IPS-20b (cell line): ENCODE measurements at regions not wholly inside any gene's neighbourhood (a gene's known extent, or its start where the extent isn't known, plus 50 kb on each side); places are given as distances from the start of the nearest gene placed in this dataset.

Source experiments
- H3K27ac ChIP-seq: one replicate; pipeline ENCODE4 v1.5.1; 2013; ENCODE audit warnings: low read length
- H3K27me3 ChIP-seq: 2 replicates; pipeline ENCODE4 v1.6.1; 2013; ENCODE audit warnings: mild to moderate bottlenecking, low read length, inconsistent platforms; ENCODE audit not compliant: insufficient read depth
- H3K36me3 ChIP-seq: 2 replicates; pipeline ENCODE4 v1.6.1; 2013; ENCODE audit warnings: low read depth, mild to moderate bottlenecking, inconsistent platforms, low read length, moderate library complexity; ENCODE audit not compliant: insufficient read depth
- H3K4me1 ChIP-seq: 2 replicates; pipeline ENCODE4 v1.6.1; 2013; ENCODE audit warnings: mild to moderate bottlenecking, control low read depth, inconsistent platforms, low read length, moderate library complexity; ENCODE audit not compliant: insufficient read depth
- H3K4me3 ChIP-seq: 2 replicates; pipeline ENCODE4 v1.5.1; 2013; ENCODE audit warnings: mild to moderate bottlenecking, low read length, inconsistent platforms
- H3K9ac ChIP-seq: 2 replicates; pipeline ENCODE4 v1.6.1; 2013; ENCODE audit warnings: low read depth, mild to moderate bottlenecking, inconsistent platforms, low read length, moderate library complexity
- H3K9me3 ChIP-seq: 2 replicates; pipeline ENCODE4 v1.6.1; 2013; ENCODE audit warnings: mild to moderate bottlenecking, low read depth, low read length, inconsistent platforms; ENCODE audit not compliant: insufficient read depth

DNA sequence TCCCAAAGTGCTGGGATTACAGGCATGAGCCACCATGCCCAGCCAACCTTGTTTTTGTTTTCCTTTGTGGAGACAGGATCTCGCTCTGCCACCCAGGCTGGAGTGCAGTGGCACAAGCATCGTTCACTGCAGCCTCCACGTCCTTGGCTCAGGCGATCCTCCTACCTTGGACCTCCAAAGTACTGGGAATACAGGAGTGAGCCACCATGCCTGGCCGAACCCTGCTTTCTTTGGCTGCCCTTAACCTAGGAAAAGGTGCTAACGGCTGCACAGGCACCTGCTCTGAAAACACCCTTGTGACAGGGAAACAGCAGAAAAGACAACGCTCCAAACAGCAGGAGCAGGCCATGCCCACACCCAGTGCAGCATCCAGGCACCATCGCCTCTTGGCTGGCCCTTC is 71.9 kb downstream of the OAT start:
- Histone ChIP-seq H3K4me1 (no peaks in the 10 kb centered on the region), H3K4me3 (no peak overlapping the region), H3K27ac (no peak overlapping the region), H3K27me3 (no peaks in the 10 kb centered on the region), H3K9ac (no peak overlapping the region), H3K36me3 (no peaks in the 10 kb centered on the region), H3K9me3 (no peaks in the 10 kb centered on the region)

DNA sequence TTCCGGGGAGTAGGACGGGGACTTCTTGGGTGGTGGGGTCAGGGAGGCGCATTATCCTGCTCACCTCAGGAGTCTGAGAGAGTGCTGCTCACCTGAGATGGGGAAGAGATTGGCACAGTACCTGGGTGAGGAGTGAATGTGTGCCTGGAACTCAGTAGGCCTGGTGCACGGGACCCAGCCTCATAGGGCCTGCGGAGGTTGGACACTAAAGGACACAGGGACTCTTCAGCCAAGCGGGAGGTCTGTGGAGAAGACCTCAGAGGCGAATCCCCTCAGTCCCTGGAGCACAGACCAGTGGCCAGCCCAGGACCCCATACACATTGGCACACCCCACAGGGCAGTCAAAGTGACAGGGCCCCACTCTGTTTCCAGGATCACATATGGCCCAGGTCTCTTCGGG is 73.2 kb downstream of the OAT start:
- H3K4me3 ChIP-seq, result no peak overlapping the region
- no peaks in the 10 kb centered on the region for H3K9me3 ChIP-seq
- no peaks in the 10 kb centered on the region for H3K27me3 ChIP-seq
- no peaks in the 10 kb centered on the region for H3K36me3 ChIP-seq
- H3K9ac ChIP-seq, result no peak overlapping the region
- no peak overlapping the region for H3K27ac ChIP-seq
- H3K4me1 ChIP-seq, result no peaks in the 10 kb centered on the region

DNA sequence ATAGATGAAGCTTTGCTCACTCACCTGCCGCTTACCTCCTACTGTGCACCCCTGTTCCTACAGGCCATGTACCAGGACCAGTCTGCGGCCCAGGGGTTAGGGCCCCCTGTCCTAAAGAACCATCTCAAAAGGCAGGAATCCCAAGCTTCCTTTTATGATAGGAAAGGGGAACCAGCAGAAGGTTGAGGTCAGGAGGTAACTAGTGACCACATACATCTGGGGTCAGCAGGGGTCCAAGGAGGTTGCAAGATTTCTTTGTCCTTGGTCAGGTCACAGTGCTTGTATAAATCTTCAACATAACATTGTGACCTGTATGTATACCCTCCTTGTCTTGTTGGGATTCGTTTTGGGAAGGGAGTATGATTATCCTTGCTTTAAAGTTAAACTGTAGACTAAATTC is 73.8 kb downstream of the OAT start:
- no peaks in the 10 kb centered on the region for H3K36me3 ChIP-seq
- H3K27me3 ChIP-seq, result no peaks in the 10 kb centered on the region
- H3K27ac ChIP-seq, result no peak overlapping the region
- no peak overlapping the region for H3K9ac ChIP-seq
- no peaks in the 10 kb centered on the region for H3K4me1 ChIP-seq
- H3K9me3 ChIP-seq, result no peaks in the 10 kb centered on the region
- H3K4me3 ChIP-seq, result no peak overlapping the region

DNA sequence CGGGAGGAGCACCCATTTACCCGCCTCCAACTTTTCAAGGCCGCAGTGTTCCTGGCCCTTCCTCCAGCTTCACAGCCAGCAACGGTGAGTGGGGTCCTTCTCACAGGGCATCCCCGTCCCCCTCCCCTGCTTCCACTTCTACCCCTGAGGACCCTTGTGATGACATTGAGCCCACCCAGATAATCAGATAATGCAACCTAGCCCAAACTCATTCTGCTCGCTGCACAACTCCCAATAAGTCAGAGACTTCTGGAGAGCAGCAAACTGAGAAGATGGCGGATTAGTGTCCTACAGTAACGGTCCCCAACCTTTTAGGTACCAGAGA is 74.5 kb downstream of the OAT start:
- H3K4me3 ChIP-seq, result no peak overlapping the region
- no peak overlapping the region for H3K27ac ChIP-seq

DNA sequence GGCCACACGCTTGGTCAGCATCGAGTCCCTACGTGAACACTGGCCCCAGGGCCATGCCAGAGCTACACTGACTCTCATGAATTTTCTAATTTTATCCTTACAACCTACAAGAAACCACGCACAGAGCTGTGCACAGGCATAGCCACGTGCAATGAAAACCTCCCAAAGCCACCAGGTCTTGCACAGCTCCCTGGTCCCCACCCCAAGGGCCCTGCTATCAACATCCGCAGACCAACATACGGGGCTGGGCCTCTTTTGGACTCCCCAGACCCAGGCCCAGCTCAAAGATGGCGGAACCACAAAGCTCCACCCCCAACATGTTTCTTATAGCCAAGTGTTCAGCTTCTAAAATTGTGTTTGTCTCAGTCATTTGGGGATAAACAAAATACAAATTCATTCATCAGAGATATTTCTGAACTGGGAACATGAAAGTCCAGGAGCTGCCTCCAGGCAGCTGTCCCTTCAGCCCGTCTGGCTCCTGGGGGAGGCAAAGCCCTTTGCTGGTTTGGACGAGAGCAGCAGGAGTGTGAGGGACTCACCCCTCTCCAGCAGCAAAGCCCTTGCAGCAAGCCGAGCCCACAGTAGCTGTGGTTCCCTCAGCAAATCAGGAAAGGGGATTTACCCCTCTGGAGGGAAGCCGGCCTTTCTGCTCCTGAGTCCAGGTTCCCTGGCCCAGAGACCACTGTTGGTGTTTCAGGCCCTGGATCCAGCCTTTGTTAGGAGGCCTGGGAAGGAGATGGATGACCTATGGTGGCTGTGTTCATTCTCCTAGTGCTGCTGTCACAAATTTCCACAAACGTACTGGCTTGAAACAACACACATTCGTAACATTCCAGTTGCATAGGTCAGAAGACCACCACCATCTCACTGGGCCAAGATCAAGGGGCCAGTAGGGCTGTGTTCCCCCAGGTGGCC is 75.1 kb downstream of the OAT start:
- Histone ChIP-seq H3K4me3 (no peak overlapping the region), H3K9ac (no peak overlapping the region), H3K36me3 (no peaks in the 10 kb centered on the region), H3K27ac (no peak overlapping the region), H3K4me1 (no peaks in the 10 kb centered on the region), H3K9me3 (no peaks in the 10 kb centered on the region), H3K27me3 (no peaks in the 10 kb centered on the region)

More for the DNA sequence above, 74.5 kb downstream of the OAT start:
- H3K27me3 ChIP-seq, result no peaks in the 10 kb centered on the region
- no peaks in the 10 kb centered on the region for H3K36me3 ChIP-seq
- H3K4me1 ChIP-seq, result no peaks in the 10 kb centered on the region
- no peak overlapping the region for H3K9ac ChIP-seq
- H3K9me3 ChIP-seq, result no peaks in the 10 kb centered on the region

DNA sequence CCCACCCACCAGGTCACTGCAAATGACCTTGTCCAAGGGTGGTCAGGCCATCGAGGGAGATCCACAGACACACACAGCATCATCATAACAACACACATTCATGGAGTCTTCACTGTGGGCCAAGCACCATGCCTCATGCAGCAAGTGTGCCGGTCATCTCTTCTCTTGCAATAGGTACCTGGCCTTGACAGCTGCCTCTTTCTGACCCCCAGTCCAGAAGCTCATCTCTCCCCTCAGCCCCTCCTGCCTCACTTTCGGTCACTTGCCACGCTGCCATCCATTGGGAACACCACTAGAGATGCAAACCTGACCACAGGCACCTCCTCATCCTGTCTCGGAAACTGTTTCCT is 75.9 kb downstream of the OAT start:
- Histone ChIP-seq H3K4me1 (no peaks in the 10 kb centered on the region), H3K4me3 (no peak overlapping the region), H3K9me3 (no peaks in the 10 kb centered on the region), H3K27me3 (no peaks in the 10 kb centered on the region), H3K36me3 (no peaks in the 10 kb centered on the region), H3K9ac (no peak overlapping the region), H3K27ac (no peak overlapping the region)

DNA sequence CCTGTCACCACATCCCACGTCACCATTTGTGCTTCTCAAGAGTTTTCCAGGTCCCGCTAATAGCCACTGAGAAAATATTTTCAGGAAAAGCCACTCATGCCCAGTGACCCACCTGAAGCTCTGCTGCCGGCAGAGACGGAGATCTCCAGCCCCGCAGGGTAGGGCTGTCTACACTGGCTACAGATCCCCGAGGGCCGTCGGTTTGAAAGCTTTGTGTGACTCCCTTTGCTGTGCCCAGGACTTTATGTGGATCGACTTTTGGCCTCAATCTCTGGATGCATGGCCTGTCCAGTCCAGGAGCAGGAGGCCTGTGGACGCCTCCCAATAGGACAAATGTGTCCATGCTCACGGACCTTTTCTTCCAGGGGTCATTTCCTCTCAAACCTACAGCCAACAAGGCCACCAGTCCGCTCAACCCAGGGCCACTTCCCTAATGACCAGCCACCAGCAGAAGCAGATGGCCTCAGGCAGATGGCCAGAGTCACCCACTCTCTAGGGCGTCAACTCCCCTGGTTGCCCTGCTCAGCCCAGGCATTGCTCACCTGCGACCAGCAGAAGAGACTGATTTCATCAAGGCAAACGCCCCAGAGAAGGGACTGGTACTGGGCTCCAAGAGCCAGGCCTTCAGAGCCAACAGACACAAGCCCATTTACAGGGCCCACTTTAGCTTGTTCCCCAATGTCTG is 76.4 kb downstream of the OAT start:
- H3K27ac ChIP-seq, result no peak overlapping the region
- no peaks in the 10 kb centered on the region for H3K36me3 ChIP-seq
- H3K4me1 ChIP-seq, result no peaks in the 10 kb centered on the region
- no peak overlapping the region for H3K9ac ChIP-seq
- no peak overlapping the region for H3K4me3 ChIP-seq
- no peaks in the 10 kb centered on the region for H3K27me3 ChIP-seq
- H3K9me3 ChIP-seq, result no peaks in the 10 kb centered on the region

DNA sequence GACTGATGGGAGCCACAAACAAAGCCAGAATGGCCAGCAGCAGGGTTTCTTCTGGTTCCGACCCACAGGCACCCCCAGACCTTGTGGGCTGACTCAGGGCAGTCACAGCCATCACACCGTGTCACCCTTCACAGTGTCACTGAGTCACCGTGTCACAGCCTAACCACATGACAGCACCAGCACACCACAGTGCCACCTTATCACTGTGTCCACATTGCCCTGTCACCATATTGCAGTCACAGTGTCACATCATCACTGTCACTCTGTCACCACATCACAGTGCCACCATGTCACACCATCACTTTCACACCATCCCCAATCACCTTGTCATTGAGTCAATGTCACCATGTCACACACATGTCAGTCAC is 77.0 kb downstream of the OAT start:
- Histone ChIP-seq H3K4me3 (no peak overlapping the region), H3K9me3 (no peaks in the 10 kb centered on the region), H3K9ac (no peak overlapping the region), H3K27ac (no peak overlapping the region), H3K27me3 (no peaks in the 10 kb centered on the region), H3K4me1 (no peaks in the 10 kb centered on the region), H3K36me3 (no peaks in the 10 kb centered on the region)

DNA sequence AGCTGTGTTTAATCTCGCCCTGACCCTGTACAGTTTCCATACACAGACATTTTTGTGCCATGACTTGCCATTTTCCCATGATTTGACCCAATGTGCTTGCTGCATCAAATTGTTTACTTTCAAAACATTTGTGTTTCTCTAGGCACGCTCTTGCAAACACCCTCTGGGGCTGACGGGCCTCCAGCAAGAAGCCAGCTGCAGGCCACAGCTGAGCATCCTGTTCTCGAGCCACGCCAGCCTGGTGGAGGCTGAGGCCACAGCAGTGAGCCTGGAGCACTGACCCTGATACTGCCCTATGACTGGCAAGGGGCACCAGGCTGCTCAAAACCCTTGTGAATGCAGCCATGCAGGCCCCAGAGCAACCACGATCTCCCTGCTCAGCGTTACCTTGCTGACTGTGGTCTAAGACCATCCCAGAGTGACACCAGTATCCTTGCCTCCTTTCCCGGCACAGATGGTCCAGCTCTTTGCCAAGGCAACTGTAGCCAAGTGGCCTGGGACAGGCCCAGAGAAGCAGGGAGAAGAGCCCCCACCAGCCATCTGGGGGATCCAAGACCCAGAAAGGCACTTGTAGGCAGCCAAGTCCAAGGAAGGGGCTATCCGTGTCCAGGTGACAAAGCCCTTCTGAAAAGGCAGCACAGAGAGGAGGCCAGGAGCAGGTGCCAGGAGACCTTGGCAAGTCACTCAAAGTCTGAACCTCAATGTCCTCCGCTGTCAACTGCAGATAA is 78.5 kb downstream of the OAT start:
- no peaks in the 10 kb centered on the region for H3K4me1 ChIP-seq
- H3K9ac ChIP-seq, result no peak overlapping the region
- H3K27ac ChIP-seq, result no peak overlapping the region
- H3K27me3 ChIP-seq, result no peaks in the 10 kb centered on the region
- H3K36me3 ChIP-seq, result no peaks in the 10 kb centered on the region
- H3K4me3 ChIP-seq, result no peak overlapping the region
- no peaks in the 10 kb centered on the region for H3K9me3 ChIP-seq

DNA sequence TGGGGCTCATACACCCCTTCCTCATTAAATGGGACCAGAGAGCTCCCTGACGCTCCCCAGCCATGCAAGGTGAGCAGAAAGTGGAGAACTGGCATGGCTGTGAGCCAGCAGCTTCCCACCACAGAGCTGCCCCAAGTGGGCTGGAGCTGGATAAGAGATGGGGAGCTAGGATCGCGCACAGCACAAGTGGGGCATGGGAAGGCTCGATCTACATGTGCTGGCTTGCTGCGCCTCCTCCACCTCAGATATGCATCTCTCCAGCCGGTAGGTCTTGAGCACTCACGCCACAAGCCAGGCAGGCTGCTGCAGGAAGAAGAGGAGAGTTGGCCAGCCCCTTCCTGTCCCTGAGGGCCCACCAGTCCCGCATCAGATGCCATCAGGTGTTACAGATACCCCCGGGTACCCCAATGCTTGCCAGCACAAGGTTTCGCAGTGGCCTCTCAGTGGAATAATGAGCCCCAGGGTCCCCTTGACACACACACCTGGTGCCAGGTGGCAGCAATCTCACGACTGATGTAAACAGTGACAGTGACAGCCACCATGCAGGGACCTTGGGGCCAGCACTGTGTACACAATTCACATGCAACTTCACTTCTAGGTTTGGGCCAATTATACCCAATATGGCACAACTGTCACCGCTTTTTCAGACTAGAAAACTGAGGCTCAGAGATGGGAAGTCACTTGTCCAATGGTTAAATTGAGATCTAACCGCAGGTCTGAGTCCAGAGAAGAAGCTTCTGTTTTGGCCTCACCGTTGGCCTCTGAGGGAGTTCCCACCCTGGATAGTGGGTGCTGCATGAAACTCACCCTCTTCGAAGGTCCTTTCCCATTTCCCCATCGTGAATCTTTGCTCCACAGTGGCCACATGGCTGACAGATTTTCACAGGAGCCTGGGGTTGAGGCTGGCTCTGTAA is 79.3 kb downstream of the OAT start:
- Histone ChIP-seq H3K9ac (no peak overlapping the region), H3K9me3 (no peaks in the 10 kb centered on the region), H3K4me3 (no peak overlapping the region), H3K4me1 (no peaks in the 10 kb centered on the region), H3K27me3 (no peaks in the 10 kb centered on the region), H3K27ac (no peak overlapping the region), H3K36me3 (no peaks in the 10 kb centered on the region)

DNA sequence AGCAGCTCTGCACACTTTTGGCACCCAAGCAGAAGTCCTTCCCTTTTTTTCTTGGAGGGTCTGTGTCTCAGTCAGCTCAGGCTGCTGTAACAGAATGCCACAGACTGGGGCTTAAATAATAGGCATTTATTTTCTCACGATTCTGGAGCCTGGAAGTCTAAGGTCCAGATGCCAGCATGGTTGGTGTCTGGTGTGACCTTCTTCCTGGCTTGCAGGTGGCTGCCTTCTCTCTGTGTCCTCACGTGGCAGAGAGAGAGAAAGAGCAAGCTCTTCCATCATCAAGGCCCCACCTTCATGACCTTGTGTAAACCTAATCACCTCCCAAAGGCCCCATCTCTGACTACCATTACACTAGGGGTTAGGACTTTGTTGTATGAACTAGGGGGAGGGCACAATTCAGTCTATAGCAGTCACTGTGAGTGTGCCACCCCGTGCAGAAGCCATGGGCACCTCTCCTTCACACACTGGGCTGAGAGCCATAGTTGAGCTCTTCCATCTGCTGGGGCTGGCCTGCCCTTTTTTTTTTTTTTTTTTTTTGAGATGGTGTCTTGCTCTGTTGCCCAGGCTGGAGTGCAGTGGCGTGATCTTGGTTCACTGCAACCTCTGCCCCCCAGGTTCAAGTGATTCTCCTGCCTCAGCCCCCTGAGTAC is 80.3 kb downstream of the OAT start:
- no peak overlapping the region for H3K9ac ChIP-seq
- H3K4me3 ChIP-seq, result no peak overlapping the region
- H3K4me1 ChIP-seq, result no peaks in the 10 kb centered on the region
- no peaks in the 10 kb centered on the region for H3K9me3 ChIP-seq
- no peak overlapping the region for H3K27ac ChIP-seq
- no peaks in the 10 kb centered on the region for H3K27me3 ChIP-seq
- no peaks in the 10 kb centered on the region for H3K36me3 ChIP-seq
